WTC11 (cell line): ENCODE measurements at regions not wholly inside any gene's neighbourhood (a gene's known extent, or its start where the extent isn't known, plus 50 kb on each side); places are given as distances from the start of the nearest gene placed in this dataset.

Experiments
- ATAC-seq: fragments of 200-7000 bp; cut with Tn5 transposase; 2 replicates; pipeline ENCODE4 v1.10.0; 2021; ENCODE audit warnings: mild to moderate bottlenecking, moderate library complexity
- CTCF ChIA-PET: fragments of 300-600 bp; sonication (Branson Sonifier 250); formaldehyde crosslinking; loops from one replicate; lab custom pipeline; 2021; ENCODE audit warnings: antibody characterized with exemption; lab: Charles Lee
- POLR2A ChIA-PET: fragments of 350-600 bp; sonication (Branson Sonifier 250); formaldehyde crosslinking; loops from one replicate; lab custom pipeline; 2021; ENCODE audit warnings: antibody characterized with exemption; lab: Charles Lee
- DNase-seq: peaks from one replicate; pipeline ENCODE4 v3.0.0; 2021; ENCODE audit warnings: low spot score
- H3K27ac Mint-ChIP-seq: 2 replicates; pipeline ENCODE4 v1.8.0; 2021; ENCODE audit warnings: mixed read lengths
- H3K27me3 Mint-ChIP-seq: 2 replicates; pipeline ENCODE4 v1.8.0; 2021; ENCODE audit warnings: low read depth, mild to moderate bottlenecking, moderate library complexity, mixed read lengths
- H3K36me3 Mint-ChIP-seq: 2 replicates; pipeline ENCODE4 v1.8.0; 2021; ENCODE audit warnings: mixed read lengths
- H3K4me1 Mint-ChIP-seq: 2 replicates; pipeline ENCODE4 v1.8.0; 2022; ENCODE audit warnings: mixed read lengths
- H3K4me3 Mint-ChIP-seq: 2 replicates; pipeline ENCODE4 v1.8.0; 2021; ENCODE audit warnings: mild to moderate bottlenecking, moderate library complexity, mixed read lengths
- H3K9me3 Mint-ChIP-seq: 2 replicates; pipeline ENCODE4 v1.8.0; 2021; ENCODE audit warnings: mixed read lengths
- ATF1 ChIP-seq: sonication (generic); formaldehyde crosslinking; IDR thresholded peaks from 2 replicates; pipeline ENCODE4 v1.8.1; 2023; ENCODE audit warnings: mild to moderate bottlenecking, moderate library complexity, missing genetic modification reagents
- CREB1 ChIP-seq: sonication (generic); formaldehyde crosslinking; IDR thresholded peaks from 2 replicates; pipeline ENCODE4 v1.8.0; 2023; ENCODE audit warnings: mild to moderate bottlenecking, missing genetic modification reagents
- IRF2 ChIP-seq: sonication (generic); formaldehyde crosslinking; IDR thresholded peaks from 2 replicates; pipeline ENCODE4 v1.8.0; 2022; ENCODE audit warnings: low read depth, missing genetic modification reagents, borderline replicate concordance
- JUN ChIP-seq: sonication (generic); formaldehyde crosslinking; IDR thresholded peaks from 2 replicates; pipeline ENCODE4 v1.8.0; 2023; ENCODE audit warnings: mild to moderate bottlenecking, missing genetic modification reagents
- NR1H2 ChIP-seq: sonication (generic); formaldehyde crosslinking; IDR thresholded peaks from 2 replicates; pipeline ENCODE4 v1.9.0; 2021; ENCODE audit warnings: mild to moderate bottlenecking, moderate library complexity, missing genetic modification reagents
- NR2C2 ChIP-seq: sonication (generic); formaldehyde crosslinking; IDR thresholded peaks from 2 replicates; pipeline ENCODE4 v1.8.0; 2022; ENCODE audit warnings: mild to moderate bottlenecking, missing genetic modification reagents
- PRRX2 ChIP-seq: fragments of 250-450 bp; sonication (Bioruptor Pico); IDR thresholded peaks from 2 replicates; pipeline ENCODE4 v1.8.0; 2021; ENCODE audit warnings: mild to moderate bottlenecking
- RELA ChIP-seq: sonication (generic); formaldehyde crosslinking; IDR thresholded peaks from 2 replicates; pipeline ENCODE4 v1.8.1; 2022; ENCODE audit warnings: missing genetic modification reagents, mild to moderate bottlenecking, borderline replicate concordance
- ZNF671 ChIP-seq: fragments of 250-450 bp; sonication (Bioruptor Pico); IDR thresholded peaks from 2 replicates; pipeline ENCODE4 v1.8.0; 2021; ENCODE audit warnings: mild to moderate bottlenecking
- TF ChIP-seq, protein P1 (sequence below): sonication (generic); formaldehyde crosslinking; conservative IDR thresholded peaks from 2 replicates; pipeline ENCODE4 v1.8.1; 2022; ENCODE audit warnings: mild to moderate bottlenecking, missing genetic modification reagents
- TF ChIP-seq, protein P2 (sequence below): sonication (generic); formaldehyde crosslinking; IDR thresholded peaks from 2 replicates; pipeline ENCODE4 v1.8.1; 2023; ENCODE audit warnings: mild to moderate bottlenecking, missing genetic modification reagents, moderate library complexity
- TF ChIP-seq, protein P3 (sequence below): sonication (generic); formaldehyde crosslinking; IDR thresholded peaks from 2 replicates; pipeline ENCODE4 v1.8.1; 2022; ENCODE audit warnings: low read depth, missing genetic modification reagents, borderline replicate concordance
- TF ChIP-seq, protein P4 (sequence below): fragments of 200-600 bp; IDR thresholded peaks from 2 replicates; pipeline ENCODE4 v1.8.0; 2022; ENCODE audit warnings: antibody characterized with exemption
- TF ChIP-seq, protein P5 (sequence below): sonication (generic); formaldehyde crosslinking; IDR thresholded peaks from 2 replicates; pipeline ENCODE4 v1.8.0; 2022; ENCODE audit warnings: missing genetic modification reagents
- TF ChIP-seq, protein P6 (sequence below): sonication (generic); formaldehyde crosslinking; IDR thresholded peaks from 2 replicates; pipeline ENCODE4 v1.8.1; 2023; ENCODE audit warnings: mild to moderate bottlenecking, missing genetic modification reagents
- TF ChIP-seq, protein P7 (sequence below): fragments of 250-450 bp; sonication (Bioruptor Pico); IDR thresholded peaks from 2 replicates; pipeline ENCODE4 v1.9.0; 2021; ENCODE audit warnings: mild to moderate bottlenecking

DNA sequence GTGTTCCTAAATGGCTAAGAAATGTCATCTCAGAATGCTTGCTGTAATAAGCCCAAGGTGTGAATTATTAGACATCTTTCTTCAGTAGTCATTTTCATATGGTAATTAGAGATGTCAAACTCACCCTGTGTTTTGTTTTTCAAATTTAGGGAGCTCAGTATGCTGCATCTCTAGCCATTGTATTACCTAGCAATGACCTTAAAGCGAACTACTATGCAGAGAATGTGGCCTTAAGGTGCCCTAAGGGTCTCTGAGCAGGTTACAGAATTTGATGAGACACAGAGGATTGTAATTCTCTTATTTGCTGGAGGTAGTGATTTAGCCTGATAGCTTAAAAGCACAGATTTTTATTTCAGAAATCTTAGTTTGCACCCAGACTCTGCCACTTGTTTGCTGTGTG lies 1052.6 kb upstream of the DDX18 start:
- peak; percentile 84 for ATAC-seq
- CTCF ChIA-PET, result no interaction called here
- H3K9me3 Mint-ChIP-seq, result peaks cover 19% of the 10 kb centered on the region
- H3K36me3 Mint-ChIP-seq, result no peaks in the 10 kb centered on the region
- H3K27me3 Mint-ChIP-seq, result peaks cover 39% of the 10 kb centered on the region
- DNase-seq, result no peak
- POLR2A ChIA-PET, result no interaction called here
- no peak overlapping the region for H3K4me3 Mint-ChIP-seq
- no peak overlapping the region for H3K27ac Mint-ChIP-seq
- peaks cover 24% of the 10 kb centered on the region for H3K4me1 Mint-ChIP-seq
- TF ChIP-seq, protein P1, sequence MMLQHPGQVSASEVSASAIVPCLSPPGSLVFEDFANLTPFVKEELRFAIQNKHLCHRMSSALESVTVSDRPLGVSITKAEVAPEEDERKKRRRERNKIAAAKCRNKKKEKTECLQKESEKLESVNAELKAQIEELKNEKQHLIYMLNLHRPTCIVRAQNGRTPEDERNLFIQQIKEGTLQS (CRISPR knock-in tag), result no peak
- TF ChIP-seq, protein P2, sequence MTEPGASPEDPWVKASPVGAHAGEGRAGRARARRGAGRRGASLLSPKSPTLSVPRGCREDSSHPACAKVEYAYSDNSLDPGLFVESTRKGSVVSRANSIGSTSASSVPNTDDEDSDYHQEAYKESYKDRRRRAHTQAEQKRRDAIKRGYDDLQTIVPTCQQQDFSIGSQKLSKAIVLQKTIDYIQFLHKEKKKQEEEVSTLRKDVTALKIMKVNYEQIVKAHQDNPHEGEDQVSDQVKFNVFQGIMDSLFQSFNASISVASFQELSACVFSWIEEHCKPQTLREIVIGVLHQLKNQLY (CRISPR knock-in tag), result no peak
- TF ChIP-seq, protein P3, sequence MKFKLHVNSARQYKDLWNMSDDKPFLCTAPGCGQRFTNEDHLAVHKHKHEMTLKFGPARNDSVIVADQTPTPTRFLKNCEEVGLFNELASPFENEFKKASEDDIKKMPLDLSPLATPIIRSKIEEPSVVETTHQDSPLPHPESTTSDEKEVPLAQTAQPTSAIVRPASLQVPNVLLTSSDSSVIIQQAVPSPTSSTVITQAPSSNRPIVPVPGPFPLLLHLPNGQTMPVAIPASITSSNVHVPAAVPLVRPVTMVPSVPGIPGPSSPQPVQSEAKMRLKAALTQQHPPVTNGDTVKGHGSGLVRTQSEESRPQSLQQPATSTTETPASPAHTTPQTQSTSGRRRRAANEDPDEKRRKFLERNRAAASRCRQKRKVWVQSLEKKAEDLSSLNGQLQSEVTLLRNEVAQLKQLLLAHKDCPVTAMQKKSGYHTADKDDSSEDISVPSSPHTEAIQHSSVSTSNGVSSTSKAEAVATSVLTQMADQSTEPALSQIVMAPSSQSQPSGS, result no peak
- TF ChIP-seq, protein P4, sequence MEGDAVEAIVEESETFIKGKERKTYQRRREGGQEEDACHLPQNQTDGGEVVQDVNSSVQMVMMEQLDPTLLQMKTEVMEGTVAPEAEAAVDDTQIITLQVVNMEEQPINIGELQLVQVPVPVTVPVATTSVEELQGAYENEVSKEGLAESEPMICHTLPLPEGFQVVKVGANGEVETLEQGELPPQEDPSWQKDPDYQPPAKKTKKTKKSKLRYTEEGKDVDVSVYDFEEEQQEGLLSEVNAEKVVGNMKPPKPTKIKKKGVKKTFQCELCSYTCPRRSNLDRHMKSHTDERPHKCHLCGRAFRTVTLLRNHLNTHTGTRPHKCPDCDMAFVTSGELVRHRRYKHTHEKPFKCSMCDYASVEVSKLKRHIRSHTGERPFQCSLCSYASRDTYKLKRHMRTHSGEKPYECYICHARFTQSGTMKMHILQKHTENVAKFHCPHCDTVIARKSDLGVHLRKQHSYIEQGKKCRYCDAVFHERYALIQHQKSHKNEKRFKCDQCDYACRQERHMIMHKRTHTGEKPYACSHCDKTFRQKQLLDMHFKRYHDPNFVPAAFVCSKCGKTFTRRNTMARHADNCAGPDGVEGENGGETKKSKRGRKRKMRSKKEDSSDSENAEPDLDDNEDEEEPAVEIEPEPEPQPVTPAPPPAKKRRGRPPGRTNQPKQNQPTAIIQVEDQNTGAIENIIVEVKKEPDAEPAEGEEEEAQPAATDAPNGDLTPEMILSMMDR, result no peak
- TF ChIP-seq NR1H2 (CRISPR knock-in tag) (no peak), PRRX2 (CRISPR knock-in tag) (no peak), RELA (no peak), NR2C2 (CRISPR knock-in tag) (no peak), CREB1 (no peak), IRF2 (CRISPR knock-in tag) (no peak), ATF1 (CRISPR knock-in tag) (no peak), JUN (CRISPR knock-in tag) (no peak), ZNF671 (CRISPR knock-in tag) (no peak)
- TF ChIP-seq, protein P5, sequence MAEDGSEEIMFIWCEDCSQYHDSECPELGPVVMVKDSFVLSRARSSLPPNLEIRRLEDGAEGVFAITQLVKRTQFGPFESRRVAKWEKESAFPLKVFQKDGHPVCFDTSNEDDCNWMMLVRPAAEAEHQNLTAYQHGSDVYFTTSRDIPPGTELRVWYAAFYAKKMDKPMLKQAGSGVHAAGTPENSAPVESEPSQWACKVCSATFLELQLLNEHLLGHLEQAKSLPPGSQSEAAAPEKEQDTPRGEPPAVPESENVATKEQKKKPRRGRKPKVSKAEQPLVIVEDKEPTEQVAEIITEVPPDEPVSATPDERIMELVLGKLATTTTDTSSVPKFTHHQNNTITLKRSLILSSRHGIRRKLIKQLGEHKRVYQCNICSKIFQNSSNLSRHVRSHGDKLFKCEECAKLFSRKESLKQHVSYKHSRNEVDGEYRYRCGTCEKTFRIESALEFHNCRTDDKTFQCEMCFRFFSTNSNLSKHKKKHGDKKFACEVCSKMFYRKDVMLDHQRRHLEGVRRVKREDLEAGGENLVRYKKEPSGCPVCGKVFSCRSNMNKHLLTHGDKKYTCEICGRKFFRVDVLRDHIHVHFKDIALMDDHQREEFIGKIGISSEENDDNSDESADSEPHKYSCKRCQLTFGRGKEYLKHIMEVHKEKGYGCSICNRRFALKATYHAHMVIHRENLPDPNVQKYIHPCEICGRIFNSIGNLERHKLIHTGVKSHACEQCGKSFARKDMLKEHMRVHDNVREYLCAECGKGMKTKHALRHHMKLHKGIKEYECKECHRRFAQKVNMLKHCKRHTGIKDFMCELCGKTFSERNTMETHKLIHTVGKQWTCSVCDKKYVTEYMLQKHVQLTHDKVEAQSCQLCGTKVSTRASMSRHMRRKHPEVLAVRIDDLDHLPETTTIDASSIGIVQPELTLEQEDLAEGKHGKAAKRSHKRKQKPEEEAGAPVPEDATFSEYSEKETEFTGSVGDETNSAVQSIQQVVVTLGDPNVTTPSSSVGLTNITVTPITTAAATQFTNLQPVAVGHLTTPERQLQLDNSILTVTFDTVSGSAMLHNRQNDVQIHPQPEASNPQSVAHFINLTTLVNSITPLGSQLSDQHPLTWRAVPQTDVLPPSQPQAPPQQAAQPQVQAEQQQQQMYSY (CRISPR knock-in tag), result no peak
- TF ChIP-seq, protein P6, sequence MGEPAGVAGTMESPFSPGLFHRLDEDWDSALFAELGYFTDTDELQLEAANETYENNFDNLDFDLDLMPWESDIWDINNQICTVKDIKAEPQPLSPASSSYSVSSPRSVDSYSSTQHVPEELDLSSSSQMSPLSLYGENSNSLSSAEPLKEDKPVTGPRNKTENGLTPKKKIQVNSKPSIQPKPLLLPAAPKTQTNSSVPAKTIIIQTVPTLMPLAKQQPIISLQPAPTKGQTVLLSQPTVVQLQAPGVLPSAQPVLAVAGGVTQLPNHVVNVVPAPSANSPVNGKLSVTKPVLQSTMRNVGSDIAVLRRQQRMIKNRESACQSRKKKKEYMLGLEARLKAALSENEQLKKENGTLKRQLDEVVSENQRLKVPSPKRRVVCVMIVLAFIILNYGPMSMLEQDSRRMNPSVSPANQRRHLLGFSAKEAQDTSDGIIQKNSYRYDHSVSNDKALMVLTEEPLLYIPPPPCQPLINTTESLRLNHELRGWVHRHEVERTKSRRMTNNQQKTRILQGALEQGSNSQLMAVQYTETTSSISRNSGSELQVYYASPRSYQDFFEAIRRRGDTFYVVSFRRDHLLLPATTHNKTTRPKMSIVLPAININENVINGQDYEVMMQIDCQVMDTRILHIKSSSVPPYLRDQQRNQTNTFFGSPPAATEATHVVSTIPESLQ, result no peak
- TF ChIP-seq, protein P7, sequence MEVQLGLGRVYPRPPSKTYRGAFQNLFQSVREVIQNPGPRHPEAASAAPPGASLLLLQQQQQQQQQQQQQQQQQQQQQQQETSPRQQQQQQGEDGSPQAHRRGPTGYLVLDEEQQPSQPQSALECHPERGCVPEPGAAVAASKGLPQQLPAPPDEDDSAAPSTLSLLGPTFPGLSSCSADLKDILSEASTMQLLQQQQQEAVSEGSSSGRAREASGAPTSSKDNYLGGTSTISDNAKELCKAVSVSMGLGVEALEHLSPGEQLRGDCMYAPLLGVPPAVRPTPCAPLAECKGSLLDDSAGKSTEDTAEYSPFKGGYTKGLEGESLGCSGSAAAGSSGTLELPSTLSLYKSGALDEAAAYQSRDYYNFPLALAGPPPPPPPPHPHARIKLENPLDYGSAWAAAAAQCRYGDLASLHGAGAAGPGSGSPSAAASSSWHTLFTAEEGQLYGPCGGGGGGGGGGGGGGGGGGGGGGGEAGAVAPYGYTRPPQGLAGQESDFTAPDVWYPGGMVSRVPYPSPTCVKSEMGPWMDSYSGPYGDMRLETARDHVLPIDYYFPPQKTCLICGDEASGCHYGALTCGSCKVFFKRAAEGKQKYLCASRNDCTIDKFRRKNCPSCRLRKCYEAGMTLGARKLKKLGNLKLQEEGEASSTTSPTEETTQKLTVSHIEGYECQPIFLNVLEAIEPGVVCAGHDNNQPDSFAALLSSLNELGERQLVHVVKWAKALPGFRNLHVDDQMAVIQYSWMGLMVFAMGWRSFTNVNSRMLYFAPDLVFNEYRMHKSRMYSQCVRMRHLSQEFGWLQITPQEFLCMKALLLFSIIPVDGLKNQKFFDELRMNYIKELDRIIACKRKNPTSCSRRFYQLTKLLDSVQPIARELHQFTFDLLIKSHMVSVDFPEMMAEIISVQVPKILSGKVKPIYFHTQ (CRISPR knock-in tag), result no peak
- TF ChIP-seq, all 79 proteins: peak for 0
